ENCODE measurements at regions not wholly inside any gene's neighbourhood (a gene's known extent, or its start where the extent isn't known, plus 50 kb on each side); places are given as distances from the start of the nearest gene placed in this dataset.

DNA sequence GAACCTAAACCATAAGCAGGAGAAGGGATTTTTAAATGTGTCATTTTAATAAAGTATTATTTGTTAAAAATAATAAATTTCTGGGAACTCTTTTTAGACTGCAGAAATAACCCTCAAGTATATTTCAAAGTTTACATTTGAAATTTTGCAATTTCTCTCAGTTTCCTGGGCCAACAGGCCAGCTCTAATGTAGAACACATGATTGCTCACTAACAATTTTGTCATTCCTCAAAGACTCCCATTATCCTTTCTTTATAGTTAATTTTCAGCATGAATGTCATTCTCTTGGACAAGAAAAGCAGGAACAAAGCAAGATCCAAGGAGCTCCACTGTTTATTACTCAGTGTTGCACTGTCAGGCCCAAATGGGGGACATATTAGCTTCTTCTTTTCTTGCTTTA lies 119.4 kb upstream of the VANGL1 start:
- Histone ChIP-seq H3K4me2 (no peak overlapping the region), H3K9me3 (no peaks in the 10 kb centered on the region), H3F3A (replicated peaks; ENCODE audit: insufficient read depth) (no peaks in the 10 kb centered on the region), H3K79me2 (ENCODE audit: insufficient read depth) (no peaks in the 10 kb centered on the region), H4K20me1 (ENCODE audit: insufficient read depth) (no peaks in the 10 kb centered on the region), H2AFZ (ENCODE audit: low read depth) (no peak overlapping the region), H3K4me3 (ENCODE audit: low read depth in 2 of 2, low read length in 1 of 2) (no peak overlapping the region), H3K9ac (no peak overlapping the region), H3K27ac (ENCODE audit: low read depth in 2 of 2, low read length in 1 of 2) (no peak overlapping the region), H3K36me3 (replicated peaks in 1 of 2; ENCODE audit: control insufficient read depth in 1 of 2, insufficient read depth in 2 of 2, low read length in 1 of 2) (no peaks in the 10 kb centered on the region), H3K9me2 (no peaks in the 10 kb centered on the region), H3K27me3 (ENCODE audit: insufficient read depth) (no peaks in the 10 kb centered on the region), H3K4me1 (ENCODE audit: control insufficient read depth in 1 of 2, insufficient read depth in 2 of 2, low read depth in 1 of 2, low read length in 1 of 2) (no peaks in the 10 kb centered on the region)
- DNase-seq = no peak
- CTCF ChIA-PET = interaction anchor here (0.9 to 2.5 kb wide), 2 partner anchors 16 to 73 kb away, joined by 3 to 7 read pairs; no protein-coding TSS in a partner anchor
- TF ChIP-seq JUND (IDR thresholded peaks at IDR 0.05) (no peak), SIN3A (IDR thresholded peaks at IDR 0.05; ENCODE audit: borderline replicate concordance, low read depth, low read length) (no peak), RFX5 (IDR thresholded peaks at IDR 0.05; ENCODE audit: low read length) (no peak), RCOR1 (IDR thresholded peaks at IDR 0.05; ENCODE audit: low read length) (no peak), TCF12 (IDR thresholded peaks at IDR 0.05) (no peak), TAF1 (IDR thresholded peaks at IDR 0.05; ENCODE audit: borderline replicate concordance, low read depth, low read length) (no peak), TEAD4 (IDR thresholded peaks at IDR 0.05; ENCODE audit: borderline replicate concordance, insufficient read depth) (no peak), MEF2A (IDR thresholded peaks at IDR 0.05; ENCODE audit: borderline replicate concordance, low read depth) (no peak), CHD2 (IDR thresholded peaks at IDR 0.05; ENCODE audit: low read length, partially characterized antibody) (no peak), MXI1 (IDR thresholded peaks at IDR 0.05; ENCODE audit: low read depth, low read length) (no peak), EZH2phosphoT487 (IDR thresholded peaks at IDR 0.05; ENCODE audit: borderline replicate concordance, low read depth) (no peak), YY1 (IDR thresholded peaks at IDR 0.05; ENCODE audit: low read depth) (no peak), GATA2 (CRISPR knock-in tag; IDR thresholded peaks at IDR 0.05) (no peak)
- TF ChIP-seq, protein P1, sequence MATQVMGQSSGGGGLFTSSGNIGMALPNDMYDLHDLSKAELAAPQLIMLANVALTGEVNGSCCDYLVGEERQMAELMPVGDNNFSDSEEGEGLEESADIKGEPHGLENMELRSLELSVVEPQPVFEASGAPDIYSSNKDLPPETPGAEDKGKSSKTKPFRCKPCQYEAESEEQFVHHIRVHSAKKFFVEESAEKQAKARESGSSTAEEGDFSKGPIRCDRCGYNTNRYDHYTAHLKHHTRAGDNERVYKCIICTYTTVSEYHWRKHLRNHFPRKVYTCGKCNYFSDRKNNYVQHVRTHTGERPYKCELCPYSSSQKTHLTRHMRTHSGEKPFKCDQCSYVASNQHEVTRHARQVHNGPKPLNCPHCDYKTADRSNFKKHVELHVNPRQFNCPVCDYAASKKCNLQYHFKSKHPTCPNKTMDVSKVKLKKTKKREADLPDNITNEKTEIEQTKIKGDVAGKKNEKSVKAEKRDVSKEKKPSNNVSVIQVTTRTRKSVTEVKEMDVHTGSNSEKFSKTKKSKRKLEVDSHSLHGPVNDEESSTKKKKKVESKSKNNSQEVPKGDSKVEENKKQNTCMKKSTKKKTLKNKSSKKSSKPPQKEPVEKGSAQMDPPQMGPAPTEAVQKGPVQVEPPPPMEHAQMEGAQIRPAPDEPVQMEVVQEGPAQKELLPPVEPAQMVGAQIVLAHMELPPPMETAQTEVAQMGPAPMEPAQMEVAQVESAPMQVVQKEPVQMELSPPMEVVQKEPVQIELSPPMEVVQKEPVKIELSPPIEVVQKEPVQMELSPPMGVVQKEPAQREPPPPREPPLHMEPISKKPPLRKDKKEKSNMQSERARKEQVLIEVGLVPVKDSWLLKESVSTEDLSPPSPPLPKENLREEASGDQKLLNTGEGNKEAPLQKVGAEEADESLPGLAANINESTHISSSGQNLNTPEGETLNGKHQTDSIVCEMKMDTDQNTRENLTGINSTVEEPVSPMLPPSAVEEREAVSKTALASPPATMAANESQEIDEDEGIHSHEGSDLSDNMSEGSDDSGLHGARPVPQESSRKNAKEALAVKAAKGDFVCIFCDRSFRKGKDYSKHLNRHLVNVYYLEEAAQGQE (IDR thresholded peaks at IDR 0.05; ENCODE audit: low read depth, low read length) = no peak
- TF ChIP-seq, protein P2, sequence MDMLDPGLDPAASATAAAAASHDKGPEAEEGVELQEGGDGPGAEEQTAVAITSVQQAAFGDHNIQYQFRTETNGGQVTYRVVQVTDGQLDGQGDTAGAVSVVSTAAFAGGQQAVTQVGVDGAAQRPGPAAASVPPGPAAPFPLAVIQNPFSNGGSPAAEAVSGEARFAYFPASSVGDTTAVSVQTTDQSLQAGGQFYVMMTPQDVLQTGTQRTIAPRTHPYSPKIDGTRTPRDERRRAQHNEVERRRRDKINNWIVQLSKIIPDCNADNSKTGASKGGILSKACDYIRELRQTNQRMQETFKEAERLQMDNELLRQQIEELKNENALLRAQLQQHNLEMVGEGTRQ (IDR thresholded peaks at IDR 0.05; ENCODE audit: borderline replicate concordance, low read depth, low read length) = no peak
- TF ChIP-seq, protein P3, sequence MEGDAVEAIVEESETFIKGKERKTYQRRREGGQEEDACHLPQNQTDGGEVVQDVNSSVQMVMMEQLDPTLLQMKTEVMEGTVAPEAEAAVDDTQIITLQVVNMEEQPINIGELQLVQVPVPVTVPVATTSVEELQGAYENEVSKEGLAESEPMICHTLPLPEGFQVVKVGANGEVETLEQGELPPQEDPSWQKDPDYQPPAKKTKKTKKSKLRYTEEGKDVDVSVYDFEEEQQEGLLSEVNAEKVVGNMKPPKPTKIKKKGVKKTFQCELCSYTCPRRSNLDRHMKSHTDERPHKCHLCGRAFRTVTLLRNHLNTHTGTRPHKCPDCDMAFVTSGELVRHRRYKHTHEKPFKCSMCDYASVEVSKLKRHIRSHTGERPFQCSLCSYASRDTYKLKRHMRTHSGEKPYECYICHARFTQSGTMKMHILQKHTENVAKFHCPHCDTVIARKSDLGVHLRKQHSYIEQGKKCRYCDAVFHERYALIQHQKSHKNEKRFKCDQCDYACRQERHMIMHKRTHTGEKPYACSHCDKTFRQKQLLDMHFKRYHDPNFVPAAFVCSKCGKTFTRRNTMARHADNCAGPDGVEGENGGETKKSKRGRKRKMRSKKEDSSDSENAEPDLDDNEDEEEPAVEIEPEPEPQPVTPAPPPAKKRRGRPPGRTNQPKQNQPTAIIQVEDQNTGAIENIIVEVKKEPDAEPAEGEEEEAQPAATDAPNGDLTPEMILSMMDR (IDR thresholded peaks at IDR 0.05) = no peak
- POLR2A ChIA-PET = no interaction called here
